SK-N-SH (cell line): ENCODE measurements at regions not wholly inside any gene's neighbourhood (a gene's known extent, or its start where the extent isn't known, plus 50 kb on each side); places are given as distances from the start of the nearest gene placed in this dataset.

Source experiments
- CTCF ChIA-PET: fragments of 300-600, 350-600 bp; formaldehyde crosslinking; extraction: SDS; loops from one replicate; lab custom pipeline; 2021; lab: Yijun Ruan, JAX
- POLR2A ChIA-PET: fragments of 350-600 bp; sonication (Branson Sonifier 250); formaldehyde crosslinking; extraction: SDS; loops from one replicate; lab custom pipeline; 2020; ENCODE audit warnings: antibody characterized with exemption, inconsistent platforms; lab: Yijun Ruan, JAX
- DNase-seq: peaks from one replicate; pipeline ENCODE4 v3.0.0; 2012
- H2AFZ ChIP-seq: fragments of 200-600 bp; sonication (generic); 2 replicates; pipeline ENCODE4 v1.8.1; 2016; ENCODE audit warnings: antibody characterized with exemption, mild to moderate bottlenecking, low read depth
- H3F3A ChIP-seq: fragments of 200-600 bp; sonication (generic); replicated peaks from 2 replicates; pipeline ENCODE3; 2016; ENCODE audit warnings: antibody characterized with exemption, mild to moderate bottlenecking; ENCODE audit not compliant: insufficient read depth
- H3K27ac ChIP-seq, 2 experiments: fragments of 200-500 bp in 1 of 2; fragments of 200-600 bp in 1 of 2; sonication (Bioruptor generic) in 1 of 2; sonication (generic), shearing (Covaris generic) in 1 of 2; 2 replicates each; pipeline versions ENCODE4 v1.5.1 to v1.6.1; 2014 to 2016; ENCODE audit warnings: low read depth in 2 of 2, inconsistent platforms in 1 of 2, low read length in 1 of 2, mild to moderate bottlenecking in 1 of 2, mixed read lengths in 1 of 2
- H3K27me3 ChIP-seq: fragments of 200-600 bp; sonication (generic), shearing (Covaris generic); 2 replicates; pipeline ENCODE4 v1.6.1; 2016; ENCODE audit warnings: mixed run types; ENCODE audit not compliant: insufficient read depth
- H3K36me3 ChIP-seq, 2 experiments: fragments of 200-500 bp in 1 of 2; fragments of 200-600 bp in 1 of 2; sonication (Bioruptor generic) in 1 of 2; sonication (generic) in 1 of 2; replicated peaks in 1 of 2; 2 replicates each; pipeline versions ENCODE3 to v1.5.1; 2014 to 2016; ENCODE audit warnings: low read length in 1 of 2, mild to moderate bottlenecking in 1 of 2; ENCODE audit not compliant: insufficient read depth in 2 of 2, control insufficient read depth in 1 of 2
- H3K4me1 ChIP-seq, 2 experiments: fragments of 200-500 bp in 1 of 2; fragments of 200-600 bp in 1 of 2; sonication (Bioruptor generic) in 1 of 2; sonication (generic), shearing (Covaris generic) in 1 of 2; 2 replicates each; pipeline versions ENCODE4 v1.5.1 to v1.6.1; 2014 to 2016; ENCODE audit warnings: low read depth in 1 of 2, low read length in 1 of 2, mixed run types in 1 of 2; ENCODE audit not compliant: insufficient read depth in 2 of 2, control insufficient read depth in 1 of 2
- H3K4me2 ChIP-seq: fragments of 200-600 bp; sonication (generic), shearing (Covaris generic); 2 replicates; pipeline ENCODE4 v1.6.1; 2017; ENCODE audit warnings: mixed run types
- H3K4me3 ChIP-seq, 2 experiments: fragments of 200-500 bp in 1 of 2; fragments of 200-600 bp in 1 of 2; sonication (Bioruptor generic) in 1 of 2; sonication (generic), shearing (Covaris generic) in 1 of 2; 2 replicates each; pipeline versions ENCODE4 v1.5.1 to v1.8.1; 2014 to 2016; ENCODE audit warnings: low read depth in 2 of 2, inconsistent platforms in 1 of 2, low read length in 1 of 2, mild to moderate bottlenecking in 1 of 2, mixed read lengths in 1 of 2, moderate library complexity in 1 of 2
- H3K79me2 ChIP-seq: fragments of 200-600 bp; sonication (generic); 2 replicates; pipeline ENCODE4 v1.8.1; 2017; ENCODE audit warnings: mild to moderate bottlenecking; ENCODE audit not compliant: insufficient read depth
- H3K9ac ChIP-seq: fragments of 200-600 bp; sonication (generic); 2 replicates; pipeline ENCODE4 v1.6.1; 2017; ENCODE audit warnings: mixed run types
- H3K9me2 ChIP-seq: fragments of 200-600 bp; sonication (generic); 2 replicates; pipeline ENCODE4 v1.6.1; 2017; ENCODE audit warnings: mixed run types
- H3K9me3 ChIP-seq: fragments of 200-600 bp; sonication (generic); 2 replicates; pipeline ENCODE4 v1.6.1; 2017; ENCODE audit warnings: mixed run types, mild to moderate bottlenecking, moderate library complexity
- H4K20me1 ChIP-seq: fragments of 200-600 bp; sonication (generic); 2 replicates; pipeline ENCODE4 v1.6.1; 2017; ENCODE audit warnings: mild to moderate bottlenecking, mixed run types; ENCODE audit not compliant: insufficient read depth
- EP300 ChIP-seq, 2 experiments: IDR thresholded peaks; 2 replicates each; pipeline versions ENCODE4 v1.4.0 to v1.6.1; 2012; ENCODE audit warnings: borderline replicate concordance in 1 of 2, low read depth in 1 of 2, low read length in 1 of 2
- EZH2phosphoT487 ChIP-seq: fragments of 200-600 bp; sonication (generic); IDR thresholded peaks from 2 replicates; pipeline ENCODE4 v1.6.1; 2017; ENCODE audit warnings: low read depth, mixed run types, mild to moderate bottlenecking, antibody characterized with exemption, moderate library complexity, borderline replicate concordance
- FOSL2 ChIP-seq: IDR thresholded peaks from 2 replicates; pipeline ENCODE4 v1.4.0; 2012; ENCODE audit warnings: low read depth, mild to moderate bottlenecking, moderate library complexity, borderline replicate concordance
- FOXM1 ChIP-seq: IDR thresholded peaks from 2 replicates; pipeline ENCODE4 v1.4.0; 2012; ENCODE audit warnings: low read depth, mild to moderate bottlenecking
- GATA2 ChIP-seq: sonication (generic); formaldehyde crosslinking; IDR thresholded peaks from 2 replicates; pipeline ENCODE4 v1.5.0; 2020; ENCODE audit warnings: mild to moderate bottlenecking, missing genetic modification reagents
- JUND ChIP-seq: IDR thresholded peaks from 2 replicates; pipeline ENCODE4 v1.4.0; 2012
- MEF2A ChIP-seq: IDR thresholded peaks from 2 replicates; pipeline ENCODE4 v1.4.0; 2012; ENCODE audit warnings: low read depth, borderline replicate concordance
- NFIC ChIP-seq: IDR thresholded peaks from 2 replicates; pipeline ENCODE4 v1.4.0; 2012; ENCODE audit warnings: borderline replicate concordance
- NRF1 ChIP-seq: IDR thresholded peaks from 2 replicates; pipeline ENCODE4 v1.6.1; 2012; ENCODE audit warnings: low read depth, mild to moderate bottlenecking, low read length
- RAD21 ChIP-seq: IDR thresholded peaks from 2 replicates; pipeline ENCODE4 v1.6.1; 2012; ENCODE audit warnings: mild to moderate bottlenecking, low read length
- RFX5 ChIP-seq: IDR thresholded peaks from 2 replicates; pipeline ENCODE4 v1.6.1; 2012; ENCODE audit warnings: mild to moderate bottlenecking, improper control_type of control experiment, low read length
- RXRA ChIP-seq: IDR thresholded peaks from 2 replicates; pipeline ENCODE4 v1.4.0; 2012; ENCODE audit warnings: low read depth, mild to moderate bottlenecking, borderline replicate concordance
- SIN3A ChIP-seq: IDR thresholded peaks from 2 replicates; pipeline ENCODE4 v1.6.1; 2012; ENCODE audit warnings: low read depth, mild to moderate bottlenecking, low read length, moderate library complexity, borderline replicate concordance
- SMC3 ChIP-seq: IDR thresholded peaks from 2 replicates; pipeline ENCODE4 v1.6.1; 2012; ENCODE audit warnings: low read depth, low read length, improper control_type of control experiment
- TAF1 ChIP-seq: IDR thresholded peaks from 2 replicates; pipeline ENCODE4 v1.6.1; 2012; ENCODE audit warnings: low read depth, mild to moderate bottlenecking, low read length, moderate library complexity, borderline replicate concordance
- WGBS: methylation state at CpG from one replicate; pipeline ENCODE4 v1.1.6; 2017; ENCODE audit warnings: low lambda C conversion rate; 5-methylcytosine and 5-hydroxymethylcytosine counted together
- TF ChIP-seq, protein P1 (sequence below): IDR thresholded peaks from 2 replicates; pipeline ENCODE4 v1.4.0; 2012; ENCODE audit warnings: low read depth, borderline replicate concordance
- TF ChIP-seq, protein P2 (sequence below): IDR thresholded peaks from 2 replicates; pipeline ENCODE4; 2012
- TF ChIP-seq, protein P3 (sequence below): fragments of 200-600 bp; sonication (generic); IDR thresholded peaks from 2 replicates; pipeline ENCODE4 v1.6.1; 2017; ENCODE audit warnings: antibody characterized with exemption, mild to moderate bottlenecking, moderate library complexity

GRCh38 chr2:120861191-120861575, 125.5 kb downstream of the GLI2 start:
- Histone ChIP-seq H3K9me3 (no peaks in the 10 kb centered on the region), H4K20me1 (no peaks in the 10 kb centered on the region), H3K36me3 (no peaks in the 10 kb centered on the region), H3K79me2 (peaks cover 11% of the 10 kb centered on the region; the same call in 1 of the 2 replicates), H3K4me3 (no peak overlapping the region), H2AFZ (no peak overlapping the region), H3F3A (no peaks in the 10 kb centered on the region), H3K27ac (no peak overlapping the region), H3K4me1 (peaks cover 7 to 53% of the 10 kb centered on the region in 2 experiments; a peak in 3 of 4 replicates), H3K27me3 (no peaks in the 10 kb centered on the region), H3K9me2 (no peaks in the 10 kb centered on the region), H3K4me2 (no peak overlapping the region), H3K9ac (no peak overlapping the region)
- TF ChIP-seq MEF2A (no peak), RAD21 (no peak), RFX5 (no peak), EP300 (IDR thresholded peaks at IDR 0.05; ENCODE audit: borderline replicate concordance in 1 of 2, low read depth in 1 of 2, low read length in 1 of 2) (no peak), NFIC (no peak), NRF1 (no peak), FOSL2 (no peak), RXRA (no peak), GATA2 (no peak)
- ChIA-PET CTCF (interaction anchor here (0.7 to 3.6 kb wide), 6 partner anchors 14 to 210 kb away, joined by 3 to 13 read pairs (median 5); no protein-coding TSS in a partner anchor), POLR2A (no interaction called here)
- DNase-seq, result no peak
- 100% methylated on average over 2 of the region's 5 CpGs for WGBS

- no peak overlapping the region for H3K4me3 ChIP-seq
- no peaks in the 10 kb centered on the region for H4K20me1 ChIP-seq
- H3K27ac ChIP-seq, result no peak overlapping the region
- H3K4me2 ChIP-seq, result no peak overlapping the region
- no peaks in the 10 kb centered on the region for H3K36me3 ChIP-seq
- no peaks in the 10 kb centered on the region for H3K9me3 ChIP-seq
- no peak overlapping the region for H2AFZ ChIP-seq
- 95% methylated on average over 17 of the region's 17 CpGs for WGBS
- peaks cover 8 to 50% of the 10 kb centered on the region in 2 experiments for H3K4me1 ChIP-seq
- peaks cover 11% of the 10 kb centered on the region; the same call in 1 of the 2 replicates for H3K79me2 ChIP-seq
- ChIA-PET CTCF (interaction anchor here (0.9 to 3.6 kb wide), 5 partner anchors 14 to 210 kb away, joined by 3 to 13 read pairs (median 7); no protein-coding TSS in a partner anchor), POLR2A (no interaction called here)
- TF ChIP-seq, protein P1, sequence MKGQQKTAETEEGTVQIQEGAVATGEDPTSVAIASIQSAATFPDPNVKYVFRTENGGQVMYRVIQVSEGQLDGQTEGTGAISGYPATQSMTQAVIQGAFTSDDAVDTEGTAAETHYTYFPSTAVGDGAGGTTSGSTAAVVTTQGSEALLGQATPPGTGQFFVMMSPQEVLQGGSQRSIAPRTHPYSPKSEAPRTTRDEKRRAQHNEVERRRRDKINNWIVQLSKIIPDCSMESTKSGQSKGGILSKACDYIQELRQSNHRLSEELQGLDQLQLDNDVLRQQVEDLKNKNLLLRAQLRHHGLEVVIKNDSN, result no peak
- no peak for TF ChIP-seq FOSL2
- no peak for TF ChIP-seq SMC3
- no peak for TF ChIP-seq EZH2phosphoT487
- TF ChIP-seq TAF1, result no peak
- TF ChIP-seq SIN3A, result no peak
- no peak for TF ChIP-seq FOXM1
- no peak for TF ChIP-seq JUND
- TF ChIP-seq RFX5, result no peak
- TF ChIP-seq, protein P2, sequence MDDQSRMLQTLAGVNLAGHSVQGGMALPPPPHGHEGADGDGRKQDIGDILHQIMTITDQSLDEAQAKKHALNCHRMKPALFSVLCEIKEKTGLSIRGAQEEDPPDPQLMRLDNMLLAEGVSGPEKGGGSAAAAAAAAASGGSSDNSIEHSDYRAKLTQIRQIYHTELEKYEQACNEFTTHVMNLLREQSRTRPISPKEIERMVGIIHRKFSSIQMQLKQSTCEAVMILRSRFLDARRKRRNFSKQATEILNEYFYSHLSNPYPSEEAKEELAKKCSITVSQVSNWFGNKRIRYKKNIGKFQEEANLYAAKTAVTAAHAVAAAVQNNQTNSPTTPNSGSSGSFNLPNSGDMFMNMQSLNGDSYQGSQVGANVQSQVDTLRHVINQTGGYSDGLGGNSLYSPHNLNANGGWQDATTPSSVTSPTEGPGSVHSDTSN, result no peak
- TF ChIP-seq NFIC, result no peak
- TF ChIP-seq, protein P3, sequence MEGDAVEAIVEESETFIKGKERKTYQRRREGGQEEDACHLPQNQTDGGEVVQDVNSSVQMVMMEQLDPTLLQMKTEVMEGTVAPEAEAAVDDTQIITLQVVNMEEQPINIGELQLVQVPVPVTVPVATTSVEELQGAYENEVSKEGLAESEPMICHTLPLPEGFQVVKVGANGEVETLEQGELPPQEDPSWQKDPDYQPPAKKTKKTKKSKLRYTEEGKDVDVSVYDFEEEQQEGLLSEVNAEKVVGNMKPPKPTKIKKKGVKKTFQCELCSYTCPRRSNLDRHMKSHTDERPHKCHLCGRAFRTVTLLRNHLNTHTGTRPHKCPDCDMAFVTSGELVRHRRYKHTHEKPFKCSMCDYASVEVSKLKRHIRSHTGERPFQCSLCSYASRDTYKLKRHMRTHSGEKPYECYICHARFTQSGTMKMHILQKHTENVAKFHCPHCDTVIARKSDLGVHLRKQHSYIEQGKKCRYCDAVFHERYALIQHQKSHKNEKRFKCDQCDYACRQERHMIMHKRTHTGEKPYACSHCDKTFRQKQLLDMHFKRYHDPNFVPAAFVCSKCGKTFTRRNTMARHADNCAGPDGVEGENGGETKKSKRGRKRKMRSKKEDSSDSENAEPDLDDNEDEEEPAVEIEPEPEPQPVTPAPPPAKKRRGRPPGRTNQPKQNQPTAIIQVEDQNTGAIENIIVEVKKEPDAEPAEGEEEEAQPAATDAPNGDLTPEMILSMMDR, result no peak
- H3K9ac ChIP-seq, result no peak overlapping the region
- no peaks in the 10 kb centered on the region for H3F3A ChIP-seq
- H3K9me2 ChIP-seq, result no peaks in the 10 kb centered on the region
- no peaks in the 10 kb centered on the region for H3K27me3 ChIP-seq
- no peak for DNase-seq
Measured at GRCh38 chr2:120861576-120862191, 126.0 kb downstream of the GLI2 start.
